T47D (cell line): ENCODE measurements at regions not wholly inside any gene's neighbourhood (a gene's known extent, or its start where the extent isn't known, plus 50 kb on each side); places are given as distances from the start of the nearest gene placed in this dataset.
"Not testable (repeated sequence)": the region's sequence is repeated elsewhere in the genome, so short reads cannot be mapped to it uniquely, and the experiment has no call there.

Source experiments
- DNase-seq, 2 experiments: peaks; one replicate each; pipeline versions ENCODE4 v3.0.0 to v3.0.0-alpha.2; 2011 to 2012; ENCODE audit warnings: low read depth in 1 of 2, low spot score in 1 of 2
- JUND ChIP-seq: IDR thresholded peaks from 2 replicates; pipeline ENCODE4 v1.6.1; 2012; ENCODE audit warnings: low read depth
- in situ Hi-C: cut with HindIII; loops from 2 replicates; pipeline ENCODE4 v1.10.0; 2016; ENCODE audit warnings: low sequenced_read_pairs, low pct_unique_long_range_greater_than_20kb

DNA sequence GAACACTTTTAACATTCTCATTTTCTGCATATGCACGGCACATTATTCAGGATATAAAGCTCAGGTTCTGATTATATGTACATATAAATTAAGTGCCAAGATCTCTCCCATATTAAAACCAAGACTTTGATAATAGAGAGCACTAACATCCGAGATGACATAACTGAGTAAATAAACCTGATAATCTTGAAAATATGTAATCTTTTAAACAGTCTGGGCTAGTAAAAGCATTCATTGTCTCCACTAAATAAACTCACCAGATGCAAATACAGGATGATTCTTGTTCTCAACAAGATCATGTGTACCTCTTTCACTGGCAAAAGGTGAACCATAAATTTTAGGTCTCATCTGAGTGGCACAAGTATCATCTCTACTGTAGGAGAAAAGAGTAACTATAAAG lies 942.2 kb downstream of the TRAM1L1 start:
- in situ Hi-C loops, result no loop called here
- TF ChIP-seq JUND, result no peak
- no peak for DNase-seq

DNA sequence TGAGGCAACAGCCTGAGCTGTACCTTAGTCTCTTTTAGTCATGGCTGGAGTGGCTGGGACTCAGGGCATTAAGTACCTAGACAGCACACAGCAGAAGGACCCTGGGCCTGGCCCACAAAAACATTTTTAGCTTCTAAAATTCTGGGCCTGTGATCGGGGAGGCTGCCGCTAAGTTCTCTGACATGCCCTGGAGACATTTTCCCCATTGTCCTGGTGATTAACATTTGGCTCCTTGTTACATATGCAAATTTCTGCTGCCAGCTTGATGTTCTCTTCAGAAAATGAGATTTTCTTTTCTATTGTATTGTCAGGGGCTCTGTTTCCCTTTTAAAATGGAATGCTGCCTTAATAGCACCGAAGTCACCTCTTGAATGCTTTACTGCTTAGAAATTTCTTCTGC lies 952.4 kb downstream of the TRAM1L1 start:
- no peak for DNase-seq
- in situ Hi-C loops, result no loop called here
- TF ChIP-seq JUND, result no peak

DNA sequence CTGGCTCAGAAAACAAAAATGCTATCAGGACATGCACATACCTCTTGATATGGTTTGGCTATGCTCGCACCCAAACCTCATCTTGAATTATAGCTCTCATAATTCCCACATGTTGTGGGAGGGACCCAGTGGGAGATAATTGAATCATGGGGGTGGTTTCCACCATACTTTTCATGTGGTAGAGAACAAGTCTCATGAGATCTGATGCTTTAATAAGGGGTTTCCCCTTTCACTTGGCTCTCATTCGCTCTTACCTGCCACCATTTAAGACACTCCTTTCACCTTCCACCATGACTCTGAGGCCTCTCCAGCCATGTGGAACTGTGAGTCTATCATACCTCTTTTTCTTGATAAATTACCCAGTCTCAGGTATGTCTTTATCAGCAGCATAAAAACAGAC lies 958.6 kb downstream of the TRAM1L1 start:
- DNase-seq, result no peak
- TF ChIP-seq JUND, result no peak
- in situ Hi-C loops, result no loop called here

GRCh38 chr4:116122124-116122523 lies 963.3 kb downstream of the TRAM1L1 start:
- DNase-seq, result no peak
- no peak for TF ChIP-seq JUND
- in situ Hi-C loops, result no loop called here

- TF ChIP-seq JUND, result no peak
- DNase-seq, result no peak
- in situ Hi-C loops, result no loop called here
Measured at GRCh38 chr4:116118221-116118620, 967.2 kb downstream of the TRAM1L1 start.

GRCh38 chr4:116112861-116113260 lies 972.5 kb downstream of the TRAM1L1 start:
- in situ Hi-C loops, DNase-seq: not testable (repeated sequence)

GRCh38 chr4:116110713-116111112 lies 974.7 kb downstream of the TRAM1L1 start:
- no peak for TF ChIP-seq JUND
- peak in 1 of 2 experiments; percentile 16 for DNase-seq
- in situ Hi-C loops, result no loop called here

DNA sequence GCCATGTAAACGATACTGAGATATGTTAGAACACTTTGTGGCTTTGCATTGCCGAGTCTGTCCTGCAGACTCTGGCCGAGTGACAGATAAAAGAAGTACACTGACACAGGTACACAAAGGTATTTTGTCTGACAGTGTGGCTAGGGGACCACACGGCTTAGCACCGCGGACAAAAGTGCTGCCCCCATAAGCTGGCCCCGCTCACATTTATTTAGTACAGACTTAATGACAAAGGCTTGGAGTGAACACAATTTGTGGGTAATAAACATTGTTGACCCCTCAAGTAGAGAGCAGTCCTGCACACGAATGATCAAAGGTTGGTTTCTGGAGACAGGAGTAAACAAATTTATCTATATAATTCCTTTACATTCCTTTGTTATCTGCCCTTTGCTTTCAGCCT lies 976.8 kb downstream of the TRAM1L1 start:
- no peak for DNase-seq
- TF ChIP-seq JUND, result no peak
- in situ Hi-C loops, result no loop called here

GRCh38 chr4:116101321-116101720 lies 984.1 kb downstream of the TRAM1L1 start:
- DNase-seq, result no peak
- TF ChIP-seq JUND, result no peak
- in situ Hi-C loops, result no loop called here

GRCh38 chr4:116099596-116099995 lies 985.8 kb downstream of the TRAM1L1 start:
- TF ChIP-seq JUND, result no peak
- DNase-seq, result no peak
- in situ Hi-C loops, result no loop called here

DNA sequence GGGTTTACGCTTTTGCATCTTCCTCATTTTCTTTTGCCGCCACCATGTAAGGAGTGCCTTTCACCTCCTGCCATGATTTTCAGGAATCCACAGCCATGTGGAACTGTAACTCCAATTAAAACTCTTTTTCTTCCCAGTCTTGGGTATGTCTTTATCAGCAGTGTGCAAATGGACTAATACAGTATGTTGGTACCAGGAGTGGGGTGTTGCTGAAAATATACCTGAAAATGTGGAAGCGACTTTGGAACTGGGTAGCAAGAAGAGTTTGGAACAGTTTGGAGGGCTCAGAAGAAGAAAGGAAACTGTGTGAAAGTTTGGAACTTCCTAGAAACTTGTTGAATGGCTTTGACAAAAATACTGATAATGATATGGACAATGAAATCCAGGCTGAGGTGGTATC lies 983.9 kb upstream of the NDST4 start:
- in situ Hi-C loops, DNase-seq: not testable (repeated sequence)

GRCh38 chr4:116092961-116093360 lies 979.5 kb upstream of the NDST4 start:
- DNase-seq, result no peak
- in situ Hi-C loops, result no loop called here
- no peak for TF ChIP-seq JUND

GRCh38 chr4:116088771-116089170 lies 975.4 kb upstream of the NDST4 start:
- in situ Hi-C loops, result no loop called here
- peak in 1 of 2 experiments; percentile 16 for DNase-seq
- no peak; the same call in 1 of the 2 replicates for TF ChIP-seq JUND

- TF ChIP-seq JUND, result no peak
- in situ Hi-C loops, result no loop called here
Measured at GRCh38 chr4:116082808-116083366, 969.5 kb upstream of the NDST4 start.

More at GRCh38 chr4:116082808-116083366, 969.5 kb upstream of the NDST4 start:
- no peak for DNase-seq
